Smooth muscle cell (in vitro differentiated cells): ENCODE measurements at regions not wholly inside any gene's neighbourhood (a gene's known extent, or its start where the extent isn't known, plus 50 kb on each side); places are given as distances from the start of the nearest gene placed in this dataset.

Experiments
- DNase-seq: peaks from one replicate; lab custom pipeline; 2025; ENCODE audit not compliant: unreplicated experiment; lab: John Stamatoyannopoulos, UW
- H2AFZ ChIP-seq: fragments of 200-600 bp; sonication (generic); 2 replicates; pipeline ENCODE4 v1.6.0; 2016; ENCODE audit warnings: antibody characterized with exemption, low read depth, mild to moderate bottlenecking
- H3F3A ChIP-seq: fragments of 200-600 bp; sonication (generic); 2 replicates; pipeline ENCODE4 v1.6.0; 2017; ENCODE audit warnings: antibody characterized with exemption, low read depth
- H3K27ac ChIP-seq: fragments of 200-600 bp; sonication (generic); 2 replicates; pipeline ENCODE4 v1.5.1; 2016; ENCODE audit warnings: low read depth, mild to moderate bottlenecking
- H3K27me3 ChIP-seq: fragments of 200-600 bp; sonication (generic); 2 replicates; pipeline ENCODE4 v1.6.1; 2016; ENCODE audit warnings: low read depth, mild to moderate bottlenecking
- H3K36me3 ChIP-seq: fragments of 200-600 bp; sonication (generic); 2 replicates; pipeline ENCODE4 v1.5.1; 2016; ENCODE audit warnings: low read depth
- H3K4me1 ChIP-seq: fragments of 200-600 bp; sonication (generic); 2 replicates; pipeline ENCODE4 v1.5.1; 2016; ENCODE audit warnings: low read depth
- H3K4me2 ChIP-seq: fragments of 200-600 bp; sonication (generic); 2 replicates; pipeline ENCODE4 v1.6.0; 2016; ENCODE audit warnings: mild to moderate bottlenecking
- H3K4me3 ChIP-seq: fragments of 200-600 bp; sonication (generic); 2 replicates; pipeline ENCODE4 v1.5.1; 2016; ENCODE audit warnings: mild to moderate bottlenecking
- H3K79me2 ChIP-seq: fragments of 200-600 bp; sonication (generic); 2 replicates; pipeline ENCODE4 v1.6.0; 2016; ENCODE audit warnings: low read depth, mild to moderate bottlenecking
- H3K9ac ChIP-seq: fragments of 200-600 bp; sonication (generic); 2 replicates; pipeline ENCODE4 v1.6.0; 2016; ENCODE audit warnings: low read depth
- H3K9me3 ChIP-seq: fragments of 200-600 bp; sonication (generic); replicated peaks from 2 replicates; pipeline ENCODE4 v1.5.1; 2016; ENCODE audit warnings: low read depth
- H4K20me1 ChIP-seq: fragments of 200-600 bp; sonication (generic); 2 replicates; pipeline ENCODE4 v1.6.0; 2016; ENCODE audit warnings: low read depth
- CTCF ChIP-seq: fragments of 200-600 bp; sonication (generic); IDR thresholded peaks from 2 replicates; pipeline ENCODE4 v1.5.1; 2017; ENCODE audit warnings: borderline replicate concordance, mild to moderate bottlenecking, antibody characterized with exemption; ENCODE audit not compliant: insufficient read depth, poor library complexity, severe bottlenecking
- WGBS: methylation state at CpG from one replicate; pipeline ENCODE4 v1.1.7; 2016; ENCODE audit warnings: low lambda C conversion rate; 5-methylcytosine and 5-hydroxymethylcytosine counted together

GRCh38 chr6:134823710-134824034 is 126.2 kb downstream of the ALDH8A1 start:
- Histone ChIP-seq H3F3A (no peaks in the 10 kb centered on the region), H3K27me3 (no peaks in the 10 kb centered on the region), H3K4me3 (no peak overlapping the region), H3K9ac (no peak overlapping the region), H3K79me2 (no peaks in the 10 kb centered on the region), H3K27ac (no peak overlapping the region), H4K20me1 (no peaks in the 10 kb centered on the region), H3K4me2 (no peak overlapping the region), H3K9me3 (no peaks in the 10 kb centered on the region), H3K4me1 (no peaks in the 10 kb centered on the region), H2AFZ (no peak overlapping the region), H3K36me3 (no peaks in the 10 kb centered on the region)
- TF ChIP-seq CTCF, result no peak
- DNase-seq, result no peak
- 80% methylated on average over 2 of the region's 2 CpGs for WGBS

- no peak for DNase-seq
- Histone ChIP-seq H3K9ac (no peak overlapping the region), H2AFZ (no peak overlapping the region)
These were observed 126.8 kb downstream of the ALDH8A1 start for GRCh38 chr6:134822920-134823709.

GRCh38 chr6:134821928-134822864 is 127.7 kb downstream of the ALDH8A1 start:
- no peak for TF ChIP-seq CTCF
- Histone ChIP-seq H3K9ac (no peak overlapping the region), H3K79me2 (no peaks in the 10 kb centered on the region), H3K27me3 (no peaks in the 10 kb centered on the region), H3F3A (no peaks in the 10 kb centered on the region), H3K4me3 (no peak overlapping the region), H3K27ac (no peak overlapping the region), H3K4me1 (no peaks in the 10 kb centered on the region), H3K36me3 (no peaks in the 10 kb centered on the region), H2AFZ (no peak overlapping the region), H3K4me2 (peak overlapping the region; percentile 60), H4K20me1 (no peaks in the 10 kb centered on the region), H3K9me3 (no peaks in the 10 kb centered on the region)
- WGBS, result 63% methylated on average over 10 of the region's 10 CpGs
- DNase-seq, result no peak

More at GRCh38 chr6:134822920-134823709, 126.8 kb downstream of the ALDH8A1 start:
- Histone ChIP-seq H3K36me3 (no peaks in the 10 kb centered on the region), H3K27me3 (no peaks in the 10 kb centered on the region), H4K20me1 (no peaks in the 10 kb centered on the region), H3K9me3 (no peaks in the 10 kb centered on the region), H3K27ac (no peak overlapping the region), H3K79me2 (no peaks in the 10 kb centered on the region), H3K4me1 (no peaks in the 10 kb centered on the region), H3K4me3 (no peak overlapping the region), H3F3A (no peaks in the 10 kb centered on the region), H3K4me2 (peak overlapping the region; percentile 60)
- peak; percentile 87 for TF ChIP-seq CTCF
- WGBS, result 15% methylated on average over 10 of the region's 10 CpGs
